Glutamatergic neuron (in vitro differentiated cells): ENCODE measurements at regions not wholly inside any gene's neighbourhood (a gene's known extent, or its start where the extent isn't known, plus 50 kb on each side); places are given as distances from the start of the nearest gene placed in this dataset.
A peak's percentile ranks its signal among the peaks of the same experiment; 100 is the strongest.

Source experiments
- DNase-seq: peaks from one replicate; pipeline ENCODE4 v3.0.0; 2022
- H3K27ac Mint-ChIP-seq: one replicate; pipeline ENCODE4 v1.8.0; 2020; ENCODE audit warnings: mild to moderate bottlenecking, mixed read lengths, inconsistent platforms; ENCODE audit not compliant: unreplicated experiment
- H3K27me3 Mint-ChIP-seq: one replicate; pipeline ENCODE4 v1.8.0; 2020; ENCODE audit warnings: mild to moderate bottlenecking, moderate library complexity, mixed read lengths, inconsistent platforms; ENCODE audit not compliant: unreplicated experiment
- H3K36me3 Mint-ChIP-seq: one replicate; pipeline ENCODE4 v1.8.0; 2020; ENCODE audit warnings: mild to moderate bottlenecking, mixed read lengths, inconsistent platforms; ENCODE audit not compliant: unreplicated experiment
- H3K4me1 Mint-ChIP-seq: one replicate; pipeline ENCODE4 v1.8.0; 2020; ENCODE audit warnings: mild to moderate bottlenecking, low read depth, mixed read lengths, inconsistent platforms; ENCODE audit not compliant: unreplicated experiment
- H3K4me3 Mint-ChIP-seq: one replicate; pipeline ENCODE4 v1.8.0; 2020; ENCODE audit warnings: mild to moderate bottlenecking, mixed read lengths, inconsistent platforms; ENCODE audit not compliant: unreplicated experiment
- H3K9me3 Mint-ChIP-seq: one replicate; pipeline ENCODE4 v1.8.0; 2020; ENCODE audit warnings: mild to moderate bottlenecking, moderate library complexity, mixed read lengths, inconsistent platforms; ENCODE audit not compliant: unreplicated experiment
- TF ChIP-seq, protein P1 (sequence below): fragments of 200-600 bp; sonication (generic); IDR thresholded peaks from one replicate; pipeline ENCODE4 v1.5.0; 2021; ENCODE audit not compliant: partially characterized antibody, unreplicated experiment

DNA sequence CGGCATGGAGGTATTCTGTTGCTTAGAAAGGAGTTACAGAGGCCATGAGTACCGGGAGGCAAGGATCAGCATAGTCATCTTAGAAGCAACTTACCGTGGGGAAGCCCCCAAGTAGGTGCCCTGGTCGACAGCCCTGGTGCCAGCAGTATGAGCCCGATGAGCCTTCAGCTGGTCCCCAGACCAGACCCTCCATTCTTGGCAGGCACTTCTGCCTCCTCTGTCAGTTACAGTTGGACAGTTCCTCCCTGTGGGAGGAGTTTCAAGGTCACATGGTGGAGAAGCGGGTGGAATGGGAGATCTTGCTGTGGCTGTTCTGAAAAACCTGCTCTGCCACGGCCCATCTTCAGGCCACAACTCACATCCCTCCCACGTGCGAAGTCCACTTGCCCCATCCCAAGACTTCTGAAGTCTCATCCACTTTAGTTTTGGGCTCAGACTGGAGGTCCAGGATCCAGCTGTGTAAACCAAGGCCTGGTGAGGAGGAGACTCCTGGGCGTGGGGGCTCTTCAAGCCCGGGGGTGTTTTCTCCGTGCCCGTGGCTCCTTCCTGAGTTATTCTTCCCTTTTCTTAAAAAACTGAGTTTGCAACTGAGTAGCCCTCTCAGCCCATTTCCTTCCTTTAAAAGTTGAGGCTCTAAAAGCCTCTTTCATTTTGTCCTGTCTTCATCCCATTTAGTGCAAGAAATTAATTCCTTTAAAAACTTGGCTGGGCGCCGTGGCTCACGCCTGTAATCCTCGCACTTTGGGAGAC lies 133.5 kb downstream of the SEC14L1 start:
- H3K27ac Mint-ChIP-seq = no peak overlapping the region
- no peak overlapping the region for H3K4me3 Mint-ChIP-seq
- H3K4me1 Mint-ChIP-seq = peaks cover 2% of the 10 kb centered on the region
- DNase-seq = no peak
- TF ChIP-seq, protein P1, sequence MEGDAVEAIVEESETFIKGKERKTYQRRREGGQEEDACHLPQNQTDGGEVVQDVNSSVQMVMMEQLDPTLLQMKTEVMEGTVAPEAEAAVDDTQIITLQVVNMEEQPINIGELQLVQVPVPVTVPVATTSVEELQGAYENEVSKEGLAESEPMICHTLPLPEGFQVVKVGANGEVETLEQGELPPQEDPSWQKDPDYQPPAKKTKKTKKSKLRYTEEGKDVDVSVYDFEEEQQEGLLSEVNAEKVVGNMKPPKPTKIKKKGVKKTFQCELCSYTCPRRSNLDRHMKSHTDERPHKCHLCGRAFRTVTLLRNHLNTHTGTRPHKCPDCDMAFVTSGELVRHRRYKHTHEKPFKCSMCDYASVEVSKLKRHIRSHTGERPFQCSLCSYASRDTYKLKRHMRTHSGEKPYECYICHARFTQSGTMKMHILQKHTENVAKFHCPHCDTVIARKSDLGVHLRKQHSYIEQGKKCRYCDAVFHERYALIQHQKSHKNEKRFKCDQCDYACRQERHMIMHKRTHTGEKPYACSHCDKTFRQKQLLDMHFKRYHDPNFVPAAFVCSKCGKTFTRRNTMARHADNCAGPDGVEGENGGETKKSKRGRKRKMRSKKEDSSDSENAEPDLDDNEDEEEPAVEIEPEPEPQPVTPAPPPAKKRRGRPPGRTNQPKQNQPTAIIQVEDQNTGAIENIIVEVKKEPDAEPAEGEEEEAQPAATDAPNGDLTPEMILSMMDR = no peak
- H3K36me3 Mint-ChIP-seq = no peaks in the 10 kb centered on the region
- peaks cover 10% of the 10 kb centered on the region for H3K27me3 Mint-ChIP-seq
- H3K9me3 Mint-ChIP-seq = no peaks in the 10 kb centered on the region

DNA sequence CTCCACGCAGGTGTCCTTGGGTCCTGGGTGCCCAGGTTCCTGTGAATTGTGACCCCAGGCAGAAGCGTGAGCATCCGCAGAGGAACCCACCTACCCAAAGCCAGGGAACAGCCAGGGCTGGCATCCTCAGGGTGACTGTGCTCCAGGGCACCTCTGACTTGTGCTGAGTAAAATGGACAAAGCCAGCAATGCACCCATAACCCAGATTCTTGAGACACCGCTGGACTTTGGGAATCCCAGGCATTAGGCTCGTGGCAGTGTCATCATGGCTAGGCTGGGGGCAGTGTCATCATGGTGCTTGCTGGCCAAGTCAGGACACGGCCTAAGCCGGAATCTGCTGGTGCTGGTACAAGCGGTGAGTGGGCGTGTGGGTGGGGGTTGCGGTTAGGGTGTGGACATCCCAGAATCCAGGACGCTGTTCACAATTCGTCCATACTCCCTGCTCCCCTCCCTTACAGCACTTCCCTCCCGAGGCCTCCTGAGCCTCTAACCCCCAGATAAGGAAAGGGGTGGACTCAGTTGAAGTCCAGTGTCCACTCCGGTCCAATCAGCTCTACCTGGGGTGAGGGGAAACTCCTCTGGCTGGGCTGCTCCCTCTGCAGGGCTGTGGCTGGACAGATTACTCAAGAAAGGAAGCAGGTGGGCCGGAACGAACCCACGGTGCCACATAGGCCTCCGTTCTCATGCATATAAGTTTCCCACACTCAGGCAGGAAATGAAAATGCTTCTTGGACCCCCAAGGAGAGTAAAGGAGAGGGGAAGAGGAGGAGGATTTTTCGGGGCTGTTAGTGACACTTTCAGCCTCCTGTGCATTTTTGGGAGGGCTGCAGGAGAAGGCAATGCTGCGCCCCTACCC lies 138.9 kb downstream of the SEC14L1 start:
- peaks cover 14% of the 10 kb centered on the region for H3K9me3 Mint-ChIP-seq
- no peak for DNase-seq
- TF ChIP-seq, protein P1 = no peak
- peak overlapping the region; percentile 65 for H3K4me3 Mint-ChIP-seq
- peaks cover 29% of the 10 kb centered on the region for H3K27me3 Mint-ChIP-seq
- no peaks in the 10 kb centered on the region for H3K4me1 Mint-ChIP-seq
- H3K27ac Mint-ChIP-seq = no peak overlapping the region
- H3K36me3 Mint-ChIP-seq = peaks cover 5% of the 10 kb centered on the region

DNA sequence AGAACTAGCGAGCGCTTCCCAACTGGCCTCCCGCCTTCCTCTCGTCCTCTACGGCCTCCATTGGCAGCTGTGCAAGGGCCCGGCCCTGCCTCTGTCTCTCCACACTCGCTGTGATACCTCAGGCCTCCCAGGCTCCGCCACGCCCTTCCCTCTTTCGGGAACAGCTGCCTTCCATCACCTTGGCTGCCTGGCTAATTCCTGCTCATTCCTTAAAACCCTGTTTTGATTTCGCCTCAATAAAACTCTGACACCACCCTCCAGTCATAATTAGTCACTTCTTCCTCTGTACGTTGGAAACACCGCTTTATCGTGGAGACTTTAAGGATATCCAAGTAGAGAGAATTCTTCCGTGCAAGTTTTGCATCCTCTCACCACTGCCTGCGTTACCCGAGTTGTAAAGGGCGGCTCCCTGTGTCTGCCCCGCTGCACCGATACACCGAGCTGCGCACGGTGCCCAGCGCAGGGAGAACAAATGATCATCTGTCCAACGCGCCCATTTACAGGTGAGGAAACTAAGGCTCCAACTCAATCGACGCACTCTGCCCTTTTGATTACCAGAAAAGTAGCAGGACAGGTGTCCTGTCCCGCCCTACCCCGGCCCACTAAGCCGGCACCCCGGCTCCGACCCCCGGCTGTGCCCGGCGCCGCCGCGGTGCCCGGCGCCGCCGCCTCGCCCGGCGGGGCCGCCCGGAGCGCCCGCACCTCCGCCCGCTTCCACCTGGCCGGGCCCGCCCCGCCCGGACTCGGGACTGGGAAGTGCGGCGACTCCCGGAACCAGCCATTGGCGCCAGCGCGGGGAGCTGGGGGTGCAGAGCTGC lies 139.7 kb downstream of the SEC14L1 start:
- no peak for DNase-seq
- no peaks in the 10 kb centered on the region for H3K4me1 Mint-ChIP-seq
- H3K27ac Mint-ChIP-seq = no peak overlapping the region

DNA sequence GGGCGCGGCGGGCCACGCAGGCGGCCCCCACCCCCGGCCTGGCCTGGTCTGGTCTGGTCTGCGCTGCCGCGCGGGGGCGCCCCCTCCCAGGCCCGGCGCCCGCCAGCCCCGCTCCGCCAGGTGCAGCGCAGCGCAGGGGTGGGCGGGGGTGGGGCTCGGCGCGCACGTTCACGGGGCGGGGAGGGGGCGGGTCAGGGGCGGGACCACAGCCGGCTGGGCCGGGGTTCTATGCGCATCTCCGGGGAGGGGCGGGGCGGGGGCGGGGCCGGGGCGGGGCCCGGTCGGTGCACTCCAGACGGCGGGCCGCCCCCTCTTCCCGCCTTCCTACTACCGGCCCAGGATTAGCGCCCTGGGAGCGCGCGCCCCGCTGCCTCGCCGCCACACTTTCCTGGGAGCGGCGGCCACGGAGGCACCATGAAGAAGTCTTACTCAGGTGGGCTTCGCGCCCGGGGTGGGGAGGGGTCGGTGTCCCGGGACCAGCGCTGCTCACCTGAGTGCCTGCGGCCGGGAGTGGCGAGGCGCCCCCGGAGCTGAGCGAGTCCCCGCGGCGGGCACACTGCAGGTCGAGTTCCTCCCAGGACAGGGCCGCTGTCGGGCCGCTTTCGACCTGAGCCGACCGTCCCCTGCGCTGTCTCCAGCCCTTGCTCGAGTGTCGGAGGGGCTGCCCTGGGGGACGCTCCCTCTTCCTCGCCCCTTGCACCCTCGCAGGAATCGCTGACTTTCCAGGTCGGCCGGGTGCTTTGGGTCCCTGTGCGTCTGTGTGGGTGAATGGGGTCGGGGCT lies 140.5 kb downstream of the SEC14L1 start:
- TF ChIP-seq, protein P1 = no peak
- no peaks in the 10 kb centered on the region for H3K4me1 Mint-ChIP-seq
- peak overlapping the region; percentile 81 for H3K4me3 Mint-ChIP-seq
- H3K36me3 Mint-ChIP-seq = peaks cover 5% of the 10 kb centered on the region
- H3K27me3 Mint-ChIP-seq = peaks cover 21% of the 10 kb centered on the region
- H3K9me3 Mint-ChIP-seq = peaks cover 14% of the 10 kb centered on the region
- peak; percentile 46 for DNase-seq
- no peak overlapping the region for H3K27ac Mint-ChIP-seq

More for the DNA sequence above, 139.7 kb downstream of the SEC14L1 start:
- H3K4me3 Mint-ChIP-seq = peak overlapping the region; percentile 46
- TF ChIP-seq, protein P1 = no peak
- H3K27me3 Mint-ChIP-seq = peaks cover 27% of the 10 kb centered on the region
- H3K9me3 Mint-ChIP-seq = peaks cover 14% of the 10 kb centered on the region
- H3K36me3 Mint-ChIP-seq = peaks cover 5% of the 10 kb centered on the region
